NCI-H2196 (cell line): ENCODE measurements at regions not wholly inside any gene's neighbourhood (a gene's known extent, or its start where the extent isn't known, plus 50 kb on each side); places are given as distances from the start of the nearest gene placed in this dataset.

Experiments
- DNase-seq: peaks from one replicate; lab custom pipeline; 2025; ENCODE audit not compliant: unreplicated experiment; lab: John Stamatoyannopoulos, UW

GRCh38 chr9:126235336-126236243, 91.0 kb upstream of the MVB12B start:
- DNase-seq, result no peak

GRCh38 chr9:126236273-126236672, 90.4 kb upstream of the MVB12B start:
- DNase-seq, result no peak

GRCh38 chr9:126238415-126238814, 88.2 kb upstream of the MVB12B start:
- DNase-seq, result no peak

GRCh38 chr9:126239515-126239914, 87.1 kb upstream of the MVB12B start:
- no peak for DNase-seq

- DNase-seq, result no peak
Observed at GRCh38 chr9:126240835-126241234, 85.8 kb upstream of the MVB12B start.

- DNase-seq, result no peak
Observed at GRCh38 chr9:126248680-126249079, 77.9 kb upstream of the MVB12B start.

GRCh38 chr9:126261584-126262356, 64.9 kb upstream of the MVB12B start:
- no peak for DNase-seq

GRCh38 chr9:126262738-126263137, 63.9 kb upstream of the MVB12B start:
- DNase-seq, result no peak

- no peak for DNase-seq
Observed at GRCh38 chr9:126270556-126270955, 56.1 kb upstream of the MVB12B start.

- no peak for DNase-seq
Observed at GRCh38 chr9:126275386-126276001, 51.1 kb upstream of the MVB12B start.

GRCh38 chr9:126276056-126276728, 50.4 kb upstream of the MVB12B start:
- no peak for DNase-seq
